ENCODE measurements at regions not wholly inside any gene's neighbourhood (a gene's known extent, or its start where the extent isn't known, plus 50 kb on each side); places are given as distances from the start of the nearest gene placed in this dataset.

- TF ChIP-seq CTCF (IDR thresholded peaks at IDR 0.05) (no peak), POLR2A (IDR thresholded peaks at IDR 0.05) (no peak)
Observed at GRCh38 chr2:57562495-57562894, 484.1 kb upstream of the VRK2 start.
